ENCODE measurements at regions not wholly inside any gene's neighbourhood (a gene's known extent, or its start where the extent isn't known, plus 50 kb on each side); places are given as distances from the start of the nearest gene placed in this dataset.

GRCh38 chr9:36487482-36488388 is 85.0 kb upstream of the MELK start:
- WGBS, 2 donors = 2 to 3% methylated on average over 12 to 27 of the region's 94 CpGs
- H3K36me3 ChIP-seq = no peaks in the 10 kb centered on the region
- intact Hi-C loops (cut with DNase I) = loop anchor here (10.0 kb wide), 1 partner anchor 83 kb away; the partner anchor contains the start of gene RNF38
- H3K4me3 ChIP-seq (replicated peaks in 1 of 3) = peak overlapping the region in 2 of 3 donors; percentile 35 to 46
- H3K9me3 ChIP-seq = no peaks in the 10 kb centered on the region
- peaks cover 7 to 28% of the 10 kb centered on the region in 2 donors for H3K4me1 ChIP-seq
- TF ChIP-seq POLR2A (IDR thresholded peaks at IDR 0.05) (peak; percentile 56 to 84), CTCF (IDR thresholded peaks at IDR 0.05) (peak in 3 of 6 experiments; percentile 16 to 29 (median 28))
- H3K27me3 ChIP-seq = no peaks in the 10 kb centered on the region
- H3K27ac ChIP-seq = peak overlapping the region; percentile 82 to 86 (median 86)
- DNase-seq = peak; percentile 94

DNA sequence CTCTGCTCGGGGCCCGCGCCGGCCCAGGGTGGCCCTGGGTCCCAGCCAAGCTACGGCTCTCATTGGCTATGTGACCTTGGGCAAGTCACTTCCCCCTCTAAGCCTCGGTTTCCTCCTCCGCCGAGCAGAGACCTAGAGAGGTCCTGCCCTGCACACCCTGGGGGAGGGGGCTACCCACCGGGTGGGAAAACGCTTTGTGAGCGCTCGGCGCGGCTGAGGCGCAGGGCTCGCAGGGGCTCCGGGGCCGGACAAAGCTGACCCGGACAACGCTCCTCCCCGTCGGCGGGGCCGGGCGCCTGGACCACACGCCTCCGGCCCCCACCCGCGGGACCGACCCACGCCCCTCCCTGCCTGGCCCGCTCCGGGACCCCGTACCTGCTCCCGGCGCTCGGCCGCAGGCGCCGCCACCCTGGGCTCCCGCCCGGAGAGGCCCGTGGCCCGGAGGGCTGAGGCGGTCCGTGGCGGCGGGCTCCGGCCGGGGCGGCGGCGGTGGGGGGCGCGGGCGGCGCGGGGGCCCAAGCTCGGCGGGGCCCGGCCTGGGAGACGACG is 85.7 kb upstream of the MELK start:
- TF ChIP-seq POLR2A (IDR thresholded peaks at IDR 0.05) (no peak), CTCF (IDR thresholded peaks at IDR 0.05) (no peak)
- Histone ChIP-seq H3K27me3 (no peaks in the 10 kb centered on the region), H3K4me3 (replicated peaks in 1 of 3) (peak overlapping the region; percentile 80 to 99 (median 90)), H3K36me3 (no peaks in the 10 kb centered on the region), H3K4me1 (peaks cover 7 to 28% of the 10 kb centered on the region in 2 donors), H3K9me3 (no peaks in the 10 kb centered on the region), H3K27ac (peak overlapping the region; percentile 63 to 86 (median 79))
- 0% methylated on average over 2 to 8 of the region's 63 CpGs for WGBS, 2 donors
- intact Hi-C loops (cut with DNase I) = loop anchor here (10.0 kb wide), 1 partner anchor 82 kb away; the partner anchor contains the start of gene RNF38
- peak; percentile 39 to 52 for DNase-seq

- peaks cover 12 to 28% of the 10 kb centered on the region in 2 donors for H3K4me1 ChIP-seq
- TF ChIP-seq CTCF (IDR thresholded peaks at IDR 0.05) = no peak
- TF ChIP-seq POLR2A (IDR thresholded peaks at IDR 0.05) = no peak
Observed at GRCh38 chr9:36486329-36486932, 86.3 kb upstream of the MELK start.

DNA sequence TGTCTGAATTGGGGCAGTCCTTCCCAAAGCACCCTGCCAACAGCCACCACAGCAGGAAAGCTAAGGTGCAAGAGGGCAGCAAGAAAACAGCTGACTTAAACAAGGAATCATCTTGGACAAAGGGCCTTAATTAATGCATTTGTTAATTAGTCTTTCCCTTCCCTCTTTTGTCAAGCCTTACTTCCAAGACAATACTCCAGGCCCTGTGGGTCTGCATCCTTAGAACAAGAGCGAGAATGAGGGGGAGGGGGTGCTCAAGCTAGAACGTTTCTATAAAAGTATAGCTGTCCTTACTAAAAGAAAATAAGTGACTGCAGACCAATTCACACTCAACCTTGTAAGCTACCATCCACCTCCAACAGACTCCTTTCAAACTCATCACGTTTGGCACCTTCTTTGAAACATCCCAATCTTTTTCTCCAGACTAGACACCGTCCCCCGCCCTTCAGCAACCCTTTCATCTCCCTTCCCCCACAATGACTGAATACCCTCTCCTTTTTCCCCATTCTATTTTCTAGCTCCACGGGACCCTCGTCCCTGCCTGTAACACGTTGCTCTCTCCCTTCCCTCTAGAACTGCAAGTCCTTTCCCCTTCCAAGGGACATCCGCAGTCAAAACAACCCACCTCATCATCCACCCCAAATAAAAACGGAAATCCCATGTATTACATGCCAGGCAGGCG is 85.7 kb upstream of the RNF38 start:
- no peaks in the 10 kb centered on the region for H3K36me3 ChIP-seq
- H3K27me3 ChIP-seq = no peaks in the 10 kb centered on the region
- H3K4me1 ChIP-seq = peaks cover 13 to 29% of the 10 kb centered on the region in 2 donors
- intact Hi-C loops (cut with DNase I) = loop anchor here (10.0 kb wide), 1 partner anchor 81 kb away; the partner anchor contains the start of gene RNF38
- peak overlapping the region; percentile 80 to 99 (median 90) for H3K4me3 ChIP-seq (replicated peaks in 1 of 3)
- TF ChIP-seq CTCF (IDR thresholded peaks at IDR 0.05) = no peak
- TF ChIP-seq POLR2A (IDR thresholded peaks at IDR 0.05) = no peak
- no peaks in the 10 kb centered on the region for H3K9me3 ChIP-seq
- no peak for DNase-seq
- peak overlapping the region in 2 of 3 donors; percentile 79 to 86 for H3K27ac ChIP-seq
- WGBS, 2 donors = 13 to 16% methylated on average over 11 of the region's 11 CpGs

More at GRCh38 chr9:36486329-36486932, 86.3 kb upstream of the MELK start:
- peak overlapping the region; percentile 80 to 99 (median 90) for H3K4me3 ChIP-seq (replicated peaks in 1 of 3)
- H3K36me3 ChIP-seq = no peaks in the 10 kb centered on the region
- intact Hi-C loops (cut with DNase I) = loop anchor here (10.0 kb wide), 1 partner anchor 82 kb away; the partner anchor contains the start of gene RNF38
- H3K27me3 ChIP-seq = no peaks in the 10 kb centered on the region
- no peaks in the 10 kb centered on the region for H3K9me3 ChIP-seq
- DNase-seq = peak; percentile 30 to 34
- 0 to 5% methylated on average over 18 to 24 of the region's 24 CpGs for WGBS, 2 donors
- H3K27ac ChIP-seq = peak overlapping the region; percentile 63 to 86 (median 79)
